NOMO-1 treated with DMSO at 0.1 percent for 48 hours (cell line): ENCODE measurements at regions not wholly inside any gene's neighbourhood (a gene's known extent, or its start where the extent isn't known, plus 50 kb on each side); places are given as distances from the start of the nearest gene placed in this dataset.

Source experiments
- DNase-seq: peaks from one replicate; lab custom pipeline; 2025; ENCODE audit not compliant: unreplicated experiment; lab: John Stamatoyannopoulos, UW

- DNase-seq, result no peak
Measured at GRCh38 chr20:51220293-51220706, 197.4 kb upstream of the KCNG1 start.

DNA sequence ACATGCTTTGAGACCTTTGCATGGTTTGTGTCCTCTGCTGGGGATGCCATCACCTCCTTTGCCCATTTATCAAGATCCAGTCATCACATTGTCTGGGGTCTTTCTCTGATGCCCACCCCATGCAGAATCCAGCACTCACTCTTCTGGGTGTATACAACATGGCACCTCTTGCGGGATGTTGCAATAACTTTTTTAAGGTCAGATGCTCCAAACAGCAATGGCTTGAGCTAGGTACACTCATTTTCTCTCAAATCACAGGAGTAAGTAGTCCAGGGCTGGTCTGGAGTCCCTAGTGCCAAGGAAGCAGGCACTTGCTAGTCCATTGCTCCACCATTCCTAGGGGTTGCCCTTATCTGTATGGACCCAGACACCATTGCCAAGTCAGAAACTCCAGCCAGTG is 196.6 kb upstream of the KCNG1 start:
- DNase-seq, result no peak

DNA sequence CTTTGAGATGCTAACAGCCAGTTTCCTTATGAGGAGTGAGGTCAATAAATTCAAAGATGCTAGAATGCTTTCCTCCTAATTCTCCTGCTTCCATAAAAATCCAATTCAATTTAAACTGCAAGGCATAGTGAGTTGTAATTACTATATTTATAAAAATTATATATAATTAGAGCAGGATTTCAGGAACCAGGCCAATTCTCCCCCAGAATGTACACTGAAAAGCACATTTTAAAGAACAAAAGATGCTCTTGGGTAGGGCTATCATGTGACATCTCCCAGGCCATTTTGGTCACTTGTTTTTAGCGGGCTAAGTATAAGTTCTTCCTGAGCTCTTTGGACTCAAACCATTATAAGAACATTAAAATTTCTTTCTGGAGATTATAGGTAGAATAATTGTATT is 195.7 kb upstream of the KCNG1 start:
- DNase-seq, result no peak

DNA sequence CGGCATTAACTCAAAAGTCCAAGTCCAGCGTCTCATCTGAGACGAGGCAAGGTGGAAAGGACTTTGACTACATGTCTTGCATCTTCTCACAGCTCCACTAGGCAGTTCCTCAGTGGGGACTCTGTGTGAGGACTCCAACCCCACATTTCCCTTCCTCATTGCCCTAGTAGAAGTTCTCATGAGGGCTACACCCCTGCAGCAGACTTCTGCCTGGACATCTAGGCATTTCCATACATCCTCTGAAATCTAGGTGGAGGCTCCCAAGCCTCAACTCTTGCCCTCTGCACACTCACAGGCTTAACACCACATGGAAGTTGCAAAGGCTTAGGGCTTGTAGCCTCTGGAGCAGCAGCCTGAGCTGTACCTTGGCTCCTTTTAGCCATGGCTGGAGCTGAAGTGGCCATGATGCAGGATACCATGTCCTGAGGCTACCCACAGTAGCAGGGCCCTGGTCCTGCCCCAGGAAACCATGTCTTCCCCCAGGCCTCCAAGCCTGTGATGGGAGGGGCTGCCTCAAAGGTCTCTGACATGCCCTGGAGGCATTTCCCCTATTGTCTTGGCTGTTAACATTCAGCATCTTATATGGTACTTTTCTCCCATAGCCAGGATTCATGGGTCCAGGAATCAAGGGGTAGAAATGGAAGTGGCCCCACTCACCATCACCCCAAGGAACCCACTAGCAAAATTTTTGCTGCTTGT is 194.6 kb upstream of the KCNG1 start:
- DNase-seq, result no peak

GRCh38 chr20:51216850-51217249 is 193.9 kb upstream of the KCNG1 start:
- peak; percentile 81 for DNase-seq

- no peak for DNase-seq
Measured at GRCh38 chr20:51212816-51213215, 189.9 kb upstream of the KCNG1 start.

DNA sequence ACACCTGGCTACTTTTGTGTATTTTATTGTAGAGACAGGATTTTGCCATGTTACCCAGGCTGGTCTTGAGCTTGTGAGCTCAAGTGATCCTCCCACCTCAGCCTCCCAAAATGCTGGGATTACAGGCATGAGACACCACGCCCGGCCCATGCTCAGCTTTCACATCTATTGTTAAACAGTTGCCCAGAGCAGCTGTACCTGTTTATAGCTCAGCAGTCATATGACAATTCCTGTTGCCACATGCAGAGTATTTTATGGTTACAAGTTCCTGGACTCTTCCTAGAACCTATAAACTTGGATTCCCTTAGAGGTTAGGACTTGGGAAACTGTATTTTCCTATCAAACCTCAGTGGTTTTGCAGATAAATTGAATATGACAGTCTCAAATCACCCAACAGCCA is 188.3 kb upstream of the KCNG1 start:
- DNase-seq, result no peak

- no peak for DNase-seq
Measured at GRCh38 chr20:51210084-51210483, 187.2 kb upstream of the KCNG1 start.

- DNase-seq, result no peak
Measured at GRCh38 chr20:51208162-51208561, 185.3 kb upstream of the KCNG1 start.

DNA sequence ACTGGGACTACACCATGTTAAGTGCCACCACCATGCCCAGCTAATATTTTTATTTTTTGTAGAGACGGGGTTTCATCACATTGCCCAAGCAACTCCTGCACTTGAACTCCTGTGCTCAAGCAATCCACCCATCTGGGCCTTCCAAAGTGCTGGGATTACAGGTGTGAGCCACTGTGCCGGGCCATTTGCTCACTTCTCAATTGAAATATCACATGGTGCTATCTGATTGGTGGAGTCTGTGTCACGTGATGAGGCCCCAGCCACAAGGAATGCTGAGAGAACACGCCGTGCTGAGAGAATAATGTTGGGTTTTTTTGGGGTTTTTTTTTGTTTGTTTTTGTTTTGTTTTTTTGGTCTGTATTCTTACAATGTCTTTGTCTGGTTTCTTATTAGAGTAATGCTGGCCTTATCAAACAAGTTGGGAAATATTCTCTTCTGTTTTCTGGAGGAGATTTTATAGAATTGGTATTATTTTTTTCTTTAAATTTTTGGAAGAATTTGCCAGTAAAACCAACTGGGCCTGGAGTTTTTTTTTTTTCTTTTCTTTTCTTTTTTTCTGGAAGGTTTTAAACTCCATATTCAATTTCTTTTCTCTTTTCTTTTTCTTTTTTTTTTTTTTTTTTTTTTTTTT is 183.2 kb upstream of the KCNG1 start:
- DNase-seq, result no peak

DNA sequence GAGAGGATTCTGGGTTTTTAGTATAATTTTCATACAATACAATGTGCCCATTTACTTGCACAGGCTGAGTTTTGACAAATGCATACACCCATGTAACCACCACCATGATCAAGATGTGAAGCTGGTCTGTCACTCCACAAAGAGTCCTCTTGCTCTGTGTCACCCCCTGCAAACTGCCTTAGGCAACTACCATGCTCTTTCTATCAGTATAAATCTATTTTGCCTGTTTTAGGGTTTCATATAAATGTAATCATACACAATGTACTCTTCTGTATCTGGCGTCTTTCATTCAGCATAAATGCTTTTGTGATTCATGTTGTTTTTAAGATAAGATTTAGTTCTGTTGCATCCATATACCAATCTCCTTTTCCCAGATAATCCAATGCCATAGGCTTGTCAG is 181.9 kb upstream of the KCNG1 start:
- no peak for DNase-seq

DNA sequence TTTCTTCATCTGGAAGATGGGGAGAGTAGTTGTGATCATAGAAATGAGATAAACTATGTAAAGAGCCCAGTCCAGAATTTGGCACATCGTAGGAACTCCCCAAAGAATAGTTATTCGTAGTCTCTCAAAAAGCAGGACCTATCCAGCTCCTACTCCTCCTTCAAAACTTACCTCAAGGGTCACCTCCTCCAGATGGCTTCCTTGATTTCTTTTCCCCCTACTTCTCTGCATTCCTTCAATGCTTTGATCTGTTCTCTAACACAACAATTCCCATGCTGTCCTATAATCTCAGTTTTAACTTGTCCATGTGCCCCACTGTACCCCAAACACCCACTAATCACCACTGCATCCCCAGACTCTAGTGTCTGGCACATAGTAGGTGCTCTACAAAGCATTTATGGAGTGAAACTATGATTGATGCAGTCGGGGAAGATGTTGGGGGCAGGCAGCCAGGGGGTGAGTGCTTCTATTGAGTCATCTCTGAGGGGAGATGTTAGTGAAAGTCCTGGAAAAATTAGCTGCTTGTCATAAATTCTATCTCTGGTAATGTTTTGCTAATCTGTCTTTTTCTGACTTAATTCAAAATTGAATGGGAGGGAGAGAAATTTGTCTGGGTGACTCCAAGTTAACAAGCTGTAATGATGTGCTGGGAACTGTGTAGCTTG is 181.3 kb upstream of the KCNG1 start:
- no peak for DNase-seq

GRCh38 chr20:51202304-51202703 is 179.4 kb upstream of the KCNG1 start:
- DNase-seq, result no peak

GRCh38 chr20:51199920-51200319 is 177.0 kb upstream of the KCNG1 start:
- DNase-seq, result no peak

DNA sequence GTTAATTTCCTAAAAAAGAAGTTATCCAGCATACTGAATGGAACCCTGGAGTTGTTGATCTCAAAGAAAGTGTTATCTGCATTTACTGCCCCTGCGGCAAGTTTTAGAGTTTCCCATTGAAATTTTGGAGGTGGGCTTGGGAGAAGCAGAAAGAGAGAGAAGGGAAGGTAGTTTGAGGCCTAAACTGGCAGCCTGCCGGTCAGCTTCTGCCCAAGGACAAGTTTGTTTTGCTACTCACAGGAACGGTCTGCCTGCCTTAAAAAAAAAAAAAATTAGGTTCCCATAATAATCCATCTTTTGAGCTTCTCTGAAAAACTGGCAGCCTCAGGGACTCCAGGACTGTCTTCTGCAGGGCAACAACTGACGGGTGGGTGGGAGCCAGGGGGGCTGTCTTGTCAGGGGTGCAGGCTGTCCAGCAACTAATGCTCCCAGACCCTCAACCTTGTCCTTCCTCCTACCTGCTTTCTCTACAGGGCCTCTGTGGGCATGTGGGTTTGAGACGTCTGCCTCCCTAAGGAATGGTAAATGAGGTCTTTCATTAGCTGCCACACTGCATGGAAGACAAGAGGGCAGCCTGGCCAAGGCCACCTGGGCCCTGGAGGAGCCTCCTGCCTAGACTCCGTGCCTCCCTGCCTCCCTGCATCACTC is 176.1 kb upstream of the KCNG1 start:
- no peak for DNase-seq

GRCh38 chr20:51198238-51198637 is 175.3 kb upstream of the KCNG1 start:
- DNase-seq, result no peak

DNA sequence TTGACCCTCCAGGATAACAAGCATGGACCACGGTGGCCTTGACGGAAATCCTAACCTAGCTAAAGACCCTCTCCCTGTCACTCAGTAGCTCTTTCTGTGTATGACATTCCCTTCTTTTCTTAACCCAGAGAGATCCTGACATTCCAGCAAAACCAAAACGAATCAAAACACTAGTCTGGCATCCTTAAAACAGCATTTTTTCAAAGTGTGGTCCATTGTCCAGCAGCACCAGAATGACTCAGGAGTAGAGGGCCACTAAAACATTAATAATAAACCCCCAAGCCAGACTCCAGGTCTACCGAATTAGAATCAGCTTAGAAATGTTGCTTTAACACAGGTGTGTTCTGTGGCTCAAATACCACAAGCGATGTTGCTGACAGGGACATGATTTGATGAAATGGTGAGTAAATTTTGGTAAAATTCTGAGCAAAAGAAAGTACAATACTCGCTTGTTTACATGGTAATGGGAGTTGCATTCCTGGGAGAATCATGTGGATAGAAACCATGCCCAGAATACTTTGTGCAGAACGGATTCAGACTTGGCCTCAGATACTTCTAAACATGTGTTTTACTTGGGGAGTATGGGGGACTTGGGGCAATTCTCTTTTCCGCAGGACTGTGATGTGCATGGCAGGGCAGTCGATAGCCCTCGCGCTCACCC is 174.2 kb upstream of the KCNG1 start:
- DNase-seq, result no peak

DNA sequence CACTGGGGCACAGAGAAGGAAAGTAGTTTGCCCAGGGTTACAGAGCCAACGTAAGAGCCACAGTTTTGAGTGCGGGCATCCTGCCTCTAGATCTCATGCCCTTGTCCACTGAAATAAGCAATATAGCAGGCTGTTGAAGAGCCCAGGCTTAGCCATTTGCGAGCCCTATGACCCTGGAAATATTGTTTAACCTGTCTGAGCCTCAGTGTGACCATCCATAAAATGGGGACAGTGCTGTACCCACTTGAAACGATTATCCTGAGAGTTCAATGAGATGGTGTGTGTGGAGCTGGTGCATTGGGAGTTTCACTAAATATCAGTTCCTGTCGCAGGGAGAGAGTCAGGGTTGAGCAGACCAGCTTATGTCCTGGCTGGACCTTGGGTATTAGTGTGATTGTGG is 173.1 kb upstream of the KCNG1 start:
- DNase-seq, result no peak

DNA sequence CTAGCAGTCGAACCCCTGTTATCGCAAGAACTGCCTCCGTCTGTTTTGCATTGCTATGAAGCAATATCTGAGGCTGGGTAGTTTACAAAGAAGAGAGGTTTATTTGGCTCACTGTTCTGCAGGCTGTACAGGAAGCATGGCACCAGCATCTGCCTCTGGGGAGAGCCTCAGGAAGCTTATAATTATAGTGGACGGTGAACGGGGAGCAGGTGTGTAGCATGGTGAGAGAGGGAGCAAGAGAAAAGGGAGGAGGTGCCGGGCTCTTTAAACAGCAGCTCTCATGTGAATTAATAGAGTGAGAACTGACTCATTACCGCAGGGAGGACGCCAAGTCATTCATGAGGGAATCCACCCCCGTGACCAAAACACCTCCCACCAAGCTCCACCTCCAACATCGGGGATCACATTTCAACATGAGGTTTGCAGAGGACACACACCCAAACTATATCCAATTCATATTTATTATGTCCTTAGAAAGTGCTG is 172.6 kb upstream of the KCNG1 start:
- no peak for DNase-seq

- no peak for DNase-seq
Measured at GRCh38 chr20:51193066-51193772, 170.3 kb upstream of the KCNG1 start.

GRCh38 chr20:51190783-51191180 is 167.9 kb upstream of the KCNG1 start:
- no peak for DNase-seq
